Activated T-cell treated with anti-CD3 and anti-CD28 coated beads for 48 hours (primary cell): ENCODE measurements at regions not wholly inside any gene's neighbourhood (a gene's known extent, or its start where the extent isn't known, plus 50 kb on each side); places are given as distances from the start of the nearest gene placed in this dataset.

ENCODE experiments used
- DNase-seq: peaks from one replicate; pipeline ENCODE4 v3.0.0-alpha.2; 2020; ENCODE audit warnings: low read depth

DNA sequence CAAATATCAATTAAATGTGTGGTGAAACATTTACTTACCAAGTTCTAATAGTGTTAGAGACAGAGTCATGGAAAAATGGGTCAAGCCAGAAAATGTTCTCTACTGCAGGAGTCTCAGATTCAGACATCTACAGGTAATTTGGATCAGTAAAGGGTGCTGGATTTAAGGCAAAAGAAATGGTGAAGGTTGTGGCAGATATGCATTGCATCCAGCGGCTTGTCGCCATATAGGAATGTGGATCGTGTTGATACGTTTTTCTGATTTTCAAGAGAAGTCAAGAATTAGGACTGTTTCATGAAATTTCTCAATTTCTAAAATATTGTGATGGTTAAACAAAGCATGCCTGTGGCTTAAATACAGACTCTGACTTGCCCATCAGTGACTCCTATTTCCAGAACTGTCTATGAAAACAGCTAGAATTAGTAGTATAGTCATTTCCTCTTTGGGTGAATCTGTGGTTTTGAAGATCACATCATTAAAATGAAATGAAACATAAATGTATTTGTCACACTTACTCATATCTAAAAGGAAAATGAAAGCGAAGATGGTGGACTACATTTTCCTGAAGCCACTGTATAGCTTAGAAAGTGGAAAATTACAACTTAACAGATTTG lies 110.1 kb upstream of the VEGFC start:
- DNase-seq: no peak

DNA sequence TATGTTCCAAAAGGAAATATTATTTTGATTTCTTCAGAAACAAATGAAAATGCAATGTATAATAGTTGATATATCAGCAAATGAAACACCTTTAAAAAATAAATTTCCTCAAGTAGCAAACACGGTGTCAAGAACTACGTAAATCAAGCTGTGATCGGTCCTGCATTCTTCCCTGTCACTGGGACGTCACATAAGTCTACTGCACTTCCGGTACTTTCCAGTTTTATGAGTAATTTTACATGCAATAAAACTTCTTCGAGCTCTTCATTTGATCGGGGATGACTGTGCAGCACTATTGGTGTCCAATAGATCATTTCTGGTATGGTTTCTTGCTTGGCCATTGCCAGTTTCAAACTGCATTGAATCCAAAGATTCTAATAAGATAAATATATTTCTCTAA lies 114.0 kb upstream of the VEGFC start:
- no peak for DNase-seq

DNA sequence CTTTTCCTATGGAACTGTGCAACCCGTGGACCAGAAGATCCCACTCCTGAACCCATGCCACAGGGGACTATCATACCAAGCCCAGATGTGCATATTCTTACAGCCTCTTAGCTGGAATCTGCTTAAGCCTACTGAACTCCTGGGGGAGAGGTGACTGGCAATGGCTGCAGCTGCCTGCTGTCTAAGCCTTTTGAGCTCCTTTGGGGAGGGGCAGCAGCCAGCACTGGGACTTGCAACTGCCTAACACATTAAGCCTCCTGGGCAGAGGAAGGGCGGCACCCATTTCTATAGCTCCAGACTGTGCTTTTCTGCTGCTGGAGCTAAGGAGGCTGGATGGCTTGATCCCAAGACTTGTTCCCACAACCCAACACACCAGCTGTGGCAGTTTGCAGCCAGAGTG lies 117.9 kb upstream of the VEGFC start:
- DNase-seq: no peak

DNA sequence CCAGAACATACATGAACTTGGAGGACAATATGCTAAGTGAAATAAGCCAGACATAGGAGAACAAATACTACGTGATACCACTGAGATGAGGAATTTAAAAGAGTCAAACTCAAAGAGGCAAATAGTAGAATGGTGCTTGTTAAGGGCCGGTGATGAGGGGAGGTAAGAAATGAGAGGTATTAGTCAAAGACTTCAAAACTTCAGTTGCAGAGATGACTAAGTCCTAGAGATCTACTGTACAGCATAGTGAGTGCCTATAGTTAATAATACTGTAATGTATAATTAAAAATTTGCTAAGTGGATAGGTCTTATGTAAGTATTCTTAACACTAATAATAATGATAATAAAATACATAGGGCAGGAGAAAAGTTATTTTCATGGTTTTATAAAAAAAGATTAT lies 126.9 kb upstream of the VEGFC start:
- DNase-seq: no peak

DNA sequence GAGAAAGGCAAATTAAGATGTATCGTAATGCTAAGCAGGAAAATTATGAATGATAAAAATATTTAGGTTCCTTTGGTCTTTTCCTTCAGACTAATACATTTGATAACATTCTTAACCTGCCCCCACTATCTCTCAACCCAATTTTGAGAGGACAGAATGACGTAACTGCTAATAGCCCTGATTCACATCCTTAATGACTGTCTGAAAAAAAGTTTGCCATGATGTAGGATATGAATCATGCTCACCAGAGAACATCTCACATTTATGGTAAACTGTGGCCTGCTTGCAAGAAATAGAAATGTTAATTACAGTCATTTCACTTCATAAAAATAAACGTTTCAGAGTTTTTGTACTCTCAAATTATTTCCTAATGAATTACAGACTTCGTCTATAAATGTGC lies 128.0 kb upstream of the VEGFC start:
- no peak for DNase-seq

DNA sequence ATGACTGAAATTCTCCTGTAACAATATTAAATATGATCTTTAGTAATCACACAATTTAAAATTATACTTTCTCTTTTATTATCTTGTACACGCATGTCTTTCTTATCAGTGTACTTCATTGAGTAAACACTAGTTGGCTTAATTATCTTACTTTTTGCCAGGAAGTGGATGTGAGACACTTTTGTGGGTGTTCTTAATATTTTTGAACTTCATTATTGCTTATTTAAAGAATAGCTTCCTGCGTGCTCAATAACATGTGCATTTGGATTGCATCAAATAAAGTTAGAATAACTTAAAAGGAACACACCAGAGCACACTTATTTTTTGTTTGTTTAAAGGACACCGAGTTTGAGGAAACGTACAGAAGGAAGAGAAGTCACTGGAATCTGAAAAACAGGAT lies 128.5 kb upstream of the VEGFC start:
- DNase-seq: no peak

DNA sequence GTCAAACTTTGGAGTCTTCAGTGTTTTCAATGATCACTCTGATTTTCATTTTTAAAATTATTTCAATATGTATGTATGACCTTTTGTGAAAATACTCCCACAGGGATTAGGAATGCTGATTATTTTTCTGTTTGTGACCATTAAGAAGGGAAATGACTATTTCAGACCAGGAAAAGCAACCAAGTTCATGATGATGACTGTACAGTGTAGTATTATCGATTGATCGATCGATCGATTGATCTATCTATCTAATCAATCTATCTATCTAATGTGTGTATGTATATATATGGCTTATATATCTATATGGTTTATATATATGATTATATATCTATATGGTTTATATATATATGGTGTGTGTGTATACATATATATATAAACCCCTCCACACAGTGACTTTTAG lies 131.5 kb upstream of the VEGFC start:
- no peak for DNase-seq

DNA sequence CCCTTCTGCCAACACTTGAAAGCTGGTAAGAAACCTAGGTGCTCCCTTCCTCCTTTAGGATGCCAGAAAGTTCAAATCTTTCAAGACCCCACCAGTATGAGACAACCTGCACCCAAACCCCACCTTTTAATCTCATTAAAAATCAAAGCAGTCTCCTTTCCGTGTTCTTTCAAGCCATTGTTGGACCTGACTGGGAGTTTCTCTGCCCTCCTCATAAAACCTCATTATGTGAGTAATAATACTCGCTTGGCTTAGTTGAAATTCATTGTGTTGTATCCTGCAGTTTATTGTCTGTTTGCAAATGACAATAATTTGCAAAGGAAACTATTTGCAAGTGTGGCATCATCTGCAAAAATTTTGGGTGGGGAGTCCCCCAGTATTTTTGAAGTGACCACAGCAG lies 133.2 kb upstream of the VEGFC start:
- no peak for DNase-seq

DNA sequence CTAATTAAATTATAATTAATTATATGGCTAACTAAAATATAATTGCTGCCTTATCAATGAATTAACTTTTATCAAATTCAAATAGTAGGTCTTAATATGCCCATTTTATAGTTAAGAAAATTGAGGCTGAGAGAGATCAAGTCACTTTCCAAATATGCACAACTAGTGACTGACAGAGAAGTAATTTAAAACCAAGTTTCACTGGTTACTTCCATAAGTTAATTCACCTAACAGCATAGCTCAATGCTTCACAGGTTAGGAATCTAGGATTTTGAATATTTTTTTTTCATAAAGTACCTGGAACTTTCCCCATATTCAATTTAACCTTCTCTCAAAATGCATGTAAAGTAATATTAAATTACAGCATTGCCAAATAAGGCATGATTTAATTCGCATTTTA lies 134.4 kb upstream of the VEGFC start:
- no peak for DNase-seq

DNA sequence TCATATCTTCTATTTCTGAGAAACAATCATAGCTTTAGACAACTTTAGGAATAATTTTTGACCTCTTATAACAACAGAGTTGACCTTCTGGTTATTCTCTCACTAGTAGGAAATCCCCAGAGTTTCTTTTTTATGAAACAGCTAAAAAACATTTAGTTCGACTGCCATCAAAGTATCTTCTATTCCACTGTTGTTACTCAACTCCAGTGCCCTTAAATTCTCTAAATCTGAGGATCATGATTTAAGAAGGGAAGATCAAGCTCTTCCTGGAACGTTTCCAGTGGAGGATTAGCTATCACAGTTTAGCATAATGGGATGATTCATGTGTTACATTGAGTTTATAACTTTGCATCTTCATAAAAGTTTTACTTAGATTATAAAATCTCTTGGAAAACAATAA lies 134.9 kb upstream of the VEGFC start:
- no peak for DNase-seq

DNA sequence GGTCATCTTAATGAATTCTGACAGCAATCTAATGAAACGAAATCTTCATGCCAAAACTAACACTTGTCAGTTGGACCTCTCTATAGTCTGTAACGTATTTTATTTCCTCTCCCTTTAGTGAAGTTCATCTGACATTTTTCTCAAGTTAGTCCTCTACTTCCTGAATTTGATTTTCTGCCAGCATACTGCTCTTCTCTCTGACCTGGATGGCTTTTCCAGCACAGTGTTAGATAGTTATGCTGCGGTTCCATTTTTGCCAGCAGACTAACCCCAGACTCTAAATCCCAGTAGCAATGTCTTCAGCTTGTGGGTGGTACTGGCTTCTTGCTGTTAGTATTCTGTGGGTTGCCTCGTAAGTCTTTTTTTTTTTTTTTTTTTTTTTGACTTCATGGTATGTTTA lies 146.7 kb upstream of the VEGFC start:
- no peak for DNase-seq

DNA sequence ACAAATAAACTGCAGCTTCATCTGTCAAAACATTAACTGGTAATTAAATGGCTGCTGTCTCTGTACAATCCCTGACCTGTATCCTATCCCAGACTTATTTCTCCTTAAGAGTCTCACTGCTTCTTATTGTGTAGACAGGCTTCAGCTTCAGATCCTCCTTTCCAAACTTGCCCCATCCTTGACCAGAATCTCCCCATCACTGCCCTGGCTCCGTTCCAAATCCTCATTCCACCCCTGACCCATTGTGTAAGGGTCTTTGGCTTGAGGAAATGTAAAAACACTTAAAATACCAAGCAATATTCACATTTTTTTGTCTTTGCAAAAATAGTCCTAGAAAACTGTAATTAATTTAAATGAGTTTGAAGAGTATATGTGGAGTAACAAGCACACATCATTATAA lies 152.6 kb upstream of the VEGFC start:
- no peak for DNase-seq

DNA sequence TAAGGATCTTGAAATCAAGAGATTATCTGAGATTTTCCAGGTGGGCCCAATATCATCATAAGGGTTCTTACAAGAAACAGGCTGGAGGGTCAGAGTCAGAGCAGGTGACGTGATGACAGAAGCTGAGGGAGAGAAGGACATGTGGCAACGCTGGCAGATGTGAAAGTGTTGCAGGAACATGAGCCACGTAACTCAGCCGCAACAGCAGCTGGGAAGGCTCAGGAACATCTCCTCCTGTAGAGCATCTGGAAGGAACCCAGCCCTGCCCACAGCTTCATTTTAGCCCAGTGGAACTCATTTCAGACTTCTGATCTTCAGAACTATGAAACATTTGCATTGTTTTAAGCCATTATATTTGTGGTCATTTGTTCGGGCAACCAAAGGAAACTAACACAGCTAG lies 156.3 kb upstream of the VEGFC start:
- DNase-seq: no peak

DNA sequence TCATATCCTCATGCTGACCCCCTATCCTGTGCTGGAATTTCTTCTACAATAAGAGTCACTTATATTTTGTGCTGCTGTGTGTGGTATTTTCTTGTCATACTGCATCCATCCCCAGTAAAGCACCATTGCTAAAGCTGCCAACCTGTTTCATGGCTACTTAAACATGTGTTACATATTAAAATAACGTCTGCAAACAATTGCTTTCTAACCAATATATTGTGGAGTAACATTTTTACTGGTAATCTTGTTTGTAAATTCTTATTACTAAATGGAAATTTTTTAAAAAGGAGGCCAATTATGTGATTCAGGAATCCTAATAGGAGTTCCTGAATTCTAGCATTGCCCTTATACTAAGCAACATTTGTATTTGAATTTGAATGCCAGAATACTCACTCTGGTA lies 160.3 kb upstream of the VEGFC start:
- no peak for DNase-seq

DNA sequence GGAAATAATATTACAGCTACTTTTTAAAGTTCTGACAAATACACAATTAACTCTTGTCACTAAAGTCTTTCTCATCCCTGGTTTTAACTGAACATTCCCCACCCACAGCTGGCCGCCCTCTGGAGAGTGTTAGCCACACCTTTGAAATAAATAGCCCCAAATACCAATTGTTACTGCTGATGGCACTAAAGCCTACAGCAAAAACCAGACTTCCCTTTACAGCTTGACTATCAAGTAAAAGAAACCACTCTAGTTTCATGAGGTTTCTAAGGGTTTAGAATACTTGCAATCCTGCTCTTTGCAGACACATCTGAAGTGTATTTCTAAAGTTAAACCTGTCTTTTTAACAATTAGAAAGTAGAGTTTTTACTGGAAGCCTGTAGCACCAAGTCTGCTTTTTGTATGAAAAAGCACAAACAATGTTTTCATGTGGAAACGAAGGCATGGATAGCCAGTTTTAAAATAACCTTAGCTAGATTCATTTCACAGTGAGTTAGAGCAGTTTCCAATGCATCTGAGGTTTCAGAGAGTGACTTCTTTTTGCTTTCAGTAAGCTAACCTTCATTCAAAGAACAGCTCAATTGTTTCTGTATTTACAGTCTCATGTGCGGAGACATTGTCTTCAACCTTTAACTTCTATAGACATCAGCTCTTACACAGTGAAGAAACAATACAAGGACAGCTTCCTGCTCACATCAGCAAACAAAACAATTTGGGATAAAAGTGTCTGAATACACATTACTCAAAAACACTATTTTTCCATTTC lies 164.8 kb upstream of the VEGFC start:
- DNase-seq: no peak

DNA sequence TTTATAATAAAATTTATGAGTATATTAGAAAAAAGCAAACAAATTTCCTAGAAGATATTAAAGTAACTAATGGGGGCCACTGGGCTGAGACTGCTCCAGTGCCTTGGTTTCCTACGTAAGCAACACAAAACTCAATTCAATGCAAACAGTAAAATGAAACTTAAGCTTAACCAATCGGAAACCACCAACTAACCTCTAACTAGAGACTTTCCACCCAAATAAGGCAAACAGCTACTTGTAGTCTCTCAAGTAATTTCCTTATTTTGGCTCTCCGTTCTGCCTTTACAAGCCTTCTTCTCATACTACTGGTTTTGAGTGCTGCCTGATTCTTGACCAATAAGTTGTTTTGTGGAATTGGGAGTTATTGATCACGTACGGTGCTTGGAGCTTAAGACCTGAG lies 167.3 kb upstream of the VEGFC start:
- no peak for DNase-seq

DNA sequence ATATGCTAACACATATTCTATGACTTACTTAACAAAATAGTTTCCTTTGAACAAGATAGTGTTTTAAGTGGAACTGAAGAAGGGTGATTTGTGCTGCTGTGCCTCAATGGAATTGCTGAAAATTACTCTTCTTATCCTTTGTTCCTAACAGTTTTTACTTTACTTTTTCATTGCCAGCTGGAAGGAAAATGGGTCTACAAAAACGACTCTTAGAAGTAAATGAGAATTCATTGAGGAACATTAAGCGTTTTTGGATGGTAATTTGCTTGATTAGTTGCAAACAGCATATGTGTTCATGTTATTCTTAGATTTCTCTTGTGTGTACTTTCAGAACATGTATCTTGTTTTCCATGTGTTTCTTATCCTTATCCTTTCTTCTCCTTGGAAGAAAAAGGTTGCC lies 170.4 kb upstream of the VEGFC start:
- DNase-seq: no peak

DNA sequence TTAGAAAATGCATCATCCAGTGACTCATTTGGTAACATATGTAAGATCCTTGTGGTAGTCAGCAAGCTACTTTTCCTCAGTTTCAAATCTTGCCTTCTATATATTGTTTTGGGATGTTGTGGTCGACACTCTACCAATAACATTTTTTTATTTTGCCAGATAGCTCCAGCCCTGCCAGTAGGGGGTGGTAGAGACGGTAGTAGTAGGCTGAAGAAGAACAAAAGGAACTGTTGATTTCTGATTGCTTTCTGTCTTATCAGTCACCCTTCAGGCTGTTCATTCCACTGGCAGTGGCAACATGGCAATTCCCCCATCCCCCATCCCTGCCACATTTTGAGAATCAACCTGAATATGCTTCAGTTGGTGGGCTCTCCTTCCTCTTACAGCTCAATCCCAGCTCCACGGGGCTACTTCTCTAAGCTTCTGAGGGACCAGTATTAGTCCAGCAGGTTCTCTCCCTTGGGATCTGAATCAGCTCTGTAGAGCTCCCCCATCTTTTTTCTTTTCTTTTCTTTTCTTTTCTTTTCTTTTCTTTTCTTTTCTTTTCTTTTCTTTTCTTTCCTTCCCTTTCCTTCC lies 171.5 kb upstream of the VEGFC start:
- DNase-seq: no peak

DNA sequence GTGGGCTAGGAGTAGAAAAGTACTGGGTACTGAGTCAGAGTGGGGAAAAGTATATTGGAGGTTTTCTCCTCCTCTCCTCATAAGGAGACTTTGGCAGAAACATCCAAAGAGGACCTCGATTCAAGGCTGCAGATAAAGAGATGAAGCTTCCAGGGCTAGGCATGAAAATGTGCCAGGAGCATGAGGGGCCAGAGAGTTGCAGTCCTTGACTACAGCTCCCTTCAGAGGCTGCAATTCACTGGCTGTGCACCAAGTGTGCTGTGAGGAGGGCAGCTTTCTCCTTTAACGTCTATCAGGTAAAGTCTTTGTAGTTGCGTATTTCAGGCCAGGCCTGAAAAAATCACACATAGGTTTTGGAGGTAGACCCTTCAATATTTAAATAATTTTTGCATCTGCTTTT lies 174.9 kb upstream of the VEGFC start:
- DNase-seq: no peak

DNA sequence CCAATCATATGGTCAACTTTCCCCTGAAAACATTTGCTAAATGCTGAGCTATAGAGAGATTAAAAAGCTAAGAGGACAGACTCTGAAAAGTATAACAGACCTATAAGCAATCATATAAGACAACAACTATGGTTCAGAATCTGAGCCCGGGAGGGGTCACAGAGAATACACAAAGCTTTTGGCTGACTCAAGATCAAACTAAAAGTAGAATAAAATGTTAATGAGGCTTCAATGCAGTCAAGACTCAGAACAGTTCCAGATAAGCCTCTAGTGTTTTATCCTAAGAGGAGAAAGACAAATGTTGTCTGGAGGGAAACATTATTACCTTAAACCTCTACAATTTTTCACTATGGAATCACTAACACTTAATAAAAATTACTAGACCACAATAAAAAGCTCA lies 175.4 kb upstream of the VEGFC start:
- no peak for DNase-seq

DNA sequence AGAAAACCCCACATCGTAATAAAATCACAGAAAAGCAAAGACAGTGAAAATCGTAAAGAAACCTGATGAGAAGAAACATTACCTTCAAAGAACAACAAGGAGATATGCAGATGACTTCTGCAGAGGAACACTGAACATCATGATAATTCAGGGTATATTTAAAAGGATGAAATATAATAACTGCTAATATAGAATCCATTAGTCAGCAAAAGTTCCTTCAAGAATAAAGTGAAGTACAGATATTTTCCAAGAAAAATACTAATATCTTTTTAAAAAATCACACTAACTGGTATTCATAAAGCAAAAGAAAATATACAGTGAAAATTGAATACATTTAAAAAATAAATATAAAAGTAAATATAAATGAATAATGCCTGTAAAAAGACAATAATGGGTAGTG lies 176.3 kb upstream of the VEGFC start:
- no peak for DNase-seq

DNA sequence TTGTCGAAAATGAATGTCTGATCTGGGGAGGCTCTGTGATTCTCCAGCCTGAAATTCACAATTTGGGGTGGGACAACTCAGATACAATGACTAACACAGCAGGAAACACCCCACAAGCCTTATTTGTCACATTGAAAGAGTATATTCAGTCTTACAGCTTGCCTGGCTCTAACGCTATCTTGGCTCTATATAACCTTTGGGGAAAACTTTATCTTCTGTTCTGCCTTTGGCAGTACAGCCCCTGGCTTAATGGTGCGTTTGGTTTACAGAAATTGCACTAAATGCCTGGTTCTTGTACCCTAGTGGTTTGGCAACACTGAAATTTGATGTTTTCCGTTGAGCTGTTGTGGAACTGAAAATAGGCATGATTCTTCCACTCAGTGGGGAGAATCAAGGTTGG lies 178.1 kb upstream of the VEGFC start:
- DNase-seq: no peak

DNA sequence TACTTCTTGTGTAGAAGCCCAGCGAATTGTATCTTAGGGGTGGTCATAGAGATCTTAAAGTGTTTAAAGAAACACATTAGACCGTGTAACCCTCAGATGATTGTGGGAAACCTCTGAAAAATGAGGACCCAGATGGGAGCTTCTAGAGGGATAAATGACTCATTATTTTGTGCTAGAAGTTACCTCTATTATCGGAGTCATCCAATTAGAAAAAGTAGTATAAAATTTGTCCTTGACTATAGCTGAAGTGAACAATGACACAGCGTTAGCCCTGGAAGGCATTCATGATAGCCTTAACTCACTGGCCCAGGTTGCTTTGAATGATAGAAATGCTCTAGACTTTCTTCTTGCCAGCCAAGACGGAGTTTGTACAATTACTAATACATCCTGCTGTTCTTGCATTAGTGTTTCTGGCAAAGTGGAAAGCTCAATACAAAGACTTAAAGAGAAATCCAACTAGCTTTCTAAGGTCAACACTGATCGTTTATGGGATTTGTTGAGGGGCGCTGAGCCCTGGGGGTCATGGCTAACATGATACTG lies 178.9 kb upstream of the VEGFC start:
- no peak for DNase-seq

DNA sequence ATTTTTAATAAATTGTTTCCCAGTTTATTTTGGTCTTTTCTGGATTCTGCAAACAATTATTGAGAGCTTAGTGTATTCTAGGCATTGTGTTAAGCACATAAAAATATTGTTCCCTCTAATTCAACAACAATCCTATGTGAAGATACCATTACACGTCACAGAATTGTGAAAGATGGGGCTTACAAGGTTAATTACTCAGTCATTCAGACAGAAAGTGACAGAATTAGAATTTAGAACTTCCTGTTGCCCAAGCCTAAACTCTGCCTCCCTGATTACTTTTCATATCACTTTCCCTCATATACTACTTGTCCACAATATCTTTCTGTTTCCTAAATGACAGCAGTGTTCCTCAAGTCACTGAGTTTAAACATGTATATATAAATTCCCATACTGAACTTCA lies 186.7 kb upstream of the VEGFC start:
- DNase-seq: no peak
